ENCODE measurements at regions not wholly inside any gene's neighbourhood (a gene's known extent, or its start where the extent isn't known, plus 50 kb on each side); places are given as distances from the start of the nearest gene placed in this dataset.

GRCh38 chr16:85557083-85557970, 55.8 kb upstream of the GSE1 start:
- DNase-seq (ENCODE audit: low read depth), result peak; percentile 37
- TF ChIP-seq CTCF (IDR thresholded peaks at IDR 0.05; ENCODE audit: insufficient read depth, low read length), result no peak
- H3K4me3 ChIP-seq (ENCODE audit: low read depth, low read length), result peak overlapping the region; percentile 80

- no peak for DNase-seq (ENCODE audit: low read depth)
- TF ChIP-seq CTCF (IDR thresholded peaks at IDR 0.05; ENCODE audit: insufficient read depth, low read length), result peak; percentile 13
- H3K4me3 ChIP-seq (ENCODE audit: low read depth, low read length), result peak overlapping the region; percentile 80
Observed at GRCh38 chr16:85557971-85558657, 55.0 kb upstream of the GSE1 start.

- DNase-seq (ENCODE audit: low read depth), result no peak
- H3K4me3 ChIP-seq (ENCODE audit: low read depth, low read length), result no peak overlapping the region
- TF ChIP-seq CTCF (IDR thresholded peaks at IDR 0.05; ENCODE audit: insufficient read depth, low read length), result no peak
Observed at GRCh38 chr16:85560932-85561247, 52.2 kb upstream of the GSE1 start.

DNA sequence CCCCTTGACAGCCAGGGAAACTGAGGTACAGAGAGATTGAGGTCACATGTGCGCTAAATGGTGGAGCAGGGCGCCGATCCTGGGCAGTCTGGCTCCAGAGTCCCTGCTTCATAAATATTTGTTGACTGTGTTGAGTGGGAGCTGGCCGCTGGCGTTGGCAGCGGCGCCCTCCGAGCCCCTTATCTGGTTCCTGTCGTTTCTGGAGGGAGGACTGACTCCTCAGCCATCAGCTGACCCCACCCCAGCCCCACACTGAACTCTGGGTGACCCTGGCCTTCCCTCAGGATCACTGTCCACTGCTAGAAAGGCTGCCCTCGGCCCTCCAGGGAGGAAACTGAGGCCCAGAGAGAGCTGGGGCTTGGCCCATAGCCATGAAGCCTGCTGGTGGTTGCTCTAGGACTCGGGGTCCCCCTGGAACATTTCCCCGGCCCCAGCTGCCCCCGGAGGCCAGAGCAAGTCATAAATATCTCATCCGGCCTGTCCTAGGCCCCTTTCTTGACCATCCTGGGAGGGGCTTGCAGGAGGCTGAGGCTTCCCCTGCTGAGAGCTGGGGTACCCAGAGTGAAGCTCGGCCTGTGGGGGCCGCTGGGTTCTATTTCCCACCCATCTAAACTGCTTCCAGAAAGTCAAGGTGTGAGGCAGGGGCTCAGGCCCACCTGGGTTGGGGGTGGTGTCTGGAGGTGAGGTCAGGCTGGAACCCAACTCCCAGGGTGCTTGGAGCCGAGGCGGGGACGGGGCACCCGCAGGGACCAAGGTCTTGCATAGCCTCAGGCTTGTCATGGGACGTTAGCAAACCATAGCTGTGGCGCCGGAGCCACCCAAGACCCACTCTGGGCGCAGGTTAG, 51.7 kb upstream of the GSE1 start:
- no peak for TF ChIP-seq CTCF (IDR thresholded peaks at IDR 0.05; ENCODE audit: insufficient read depth, low read length)
- H3K4me3 ChIP-seq (ENCODE audit: low read depth, low read length), result no peak overlapping the region
- DNase-seq (ENCODE audit: low read depth), result no peak

- DNase-seq (ENCODE audit: low read depth), result no peak
- no peak for TF ChIP-seq CTCF (IDR thresholded peaks at IDR 0.05; ENCODE audit: insufficient read depth, low read length)
- no peak overlapping the region for H3K4me3 ChIP-seq (ENCODE audit: low read depth, low read length)
Observed at GRCh38 chr16:85562093-85562786, 50.9 kb upstream of the GSE1 start.

DNA sequence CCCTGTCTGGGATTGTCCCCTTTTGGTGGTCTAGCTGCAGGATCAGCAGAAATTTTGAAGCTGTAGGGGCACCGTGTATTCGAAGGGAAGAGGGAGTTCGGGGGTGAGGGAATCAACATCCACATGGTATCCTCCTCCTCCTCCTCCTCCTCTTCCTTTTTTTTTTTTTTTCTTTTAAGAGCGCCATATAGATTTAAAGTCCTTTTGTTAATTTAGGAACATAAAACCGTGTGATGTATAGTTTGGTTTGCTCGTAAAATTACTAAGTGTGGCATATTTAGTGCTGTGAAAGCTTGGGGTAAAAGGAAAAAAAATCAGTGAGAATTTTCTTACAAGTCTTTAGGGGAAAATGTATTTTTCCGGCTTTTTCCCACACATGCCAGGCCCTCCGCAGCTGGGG, 50.1 kb upstream of the GSE1 start:
- H3K4me3 ChIP-seq (ENCODE audit: low read depth, low read length), result no peak overlapping the region
- TF ChIP-seq CTCF (IDR thresholded peaks at IDR 0.05; ENCODE audit: insufficient read depth, low read length), result no peak
- no peak for DNase-seq (ENCODE audit: low read depth)

Data from fibroblast of the aortic adventitia (primary cell).